ENCODE measurements at regions not wholly inside any gene's neighbourhood (a gene's known extent, or its start where the extent isn't known, plus 50 kb on each side); places are given as distances from the start of the nearest gene placed in this dataset.

- Histone ChIP-seq H3K9ac (ENCODE audit: low read length in 3 of 3) (no peak overlapping the region), H3K4me3 (ENCODE audit: low read length in 3 of 3) (no peak overlapping the region), H3K27me3 (ENCODE audit: control insufficient read depth, insufficient read depth, low read length) (no peaks in the 10 kb centered on the region), H3K4me1 (ENCODE audit: control insufficient read depth in 2 of 3, insufficient read depth in 2 of 3, low read depth in 1 of 3, low read length in 3 of 3) (peaks cover 3 to 5% (median 4%) of the 10 kb centered on the region in 3 donors), H3K9me3 (ENCODE audit: control insufficient read depth in 2 of 3, insufficient read depth in 1 of 3, low read length in 3 of 3) (no peaks in the 10 kb centered on the region), H3K36me3 (ENCODE audit: control insufficient read depth in 2 of 3, insufficient read depth in 3 of 3, low read length in 3 of 3) (no peaks in the 10 kb centered on the region), H3K27ac (ENCODE audit: low read depth in 2 of 2, low read length in 2 of 2) (no peak overlapping the region)
- intact Hi-C loops (cut with DNase I): no loop called here
- FAIRE-seq: no peak
- TF ChIP-seq CTCF (IDR thresholded peaks at IDR 0.05; ENCODE audit: borderline replicate concordance, extremely low read depth, insufficient read depth): no peak
- no peak for DNase-seq
These were observed 220.3 kb downstream of the MN1 start for GRCh38 chr22:27581236-27581635.

- TF ChIP-seq CTCF (IDR thresholded peaks at IDR 0.05; ENCODE audit: borderline replicate concordance, extremely low read depth, insufficient read depth): no peak
- FAIRE-seq: no peak
- no peaks in the 10 kb centered on the region for H3K36me3 ChIP-seq (ENCODE audit: control insufficient read depth in 2 of 3, insufficient read depth in 3 of 3, low read length in 3 of 3)
- peaks cover 2 to 3% (median 2%) of the 10 kb centered on the region in 3 donors for H3K4me1 ChIP-seq (ENCODE audit: control insufficient read depth in 2 of 3, insufficient read depth in 2 of 3, low read depth in 1 of 3, low read length in 3 of 3)
- H3K9ac ChIP-seq (ENCODE audit: low read length in 3 of 3): no peak overlapping the region
- H3K27ac ChIP-seq (ENCODE audit: low read depth in 2 of 2, low read length in 2 of 2): no peak overlapping the region
- H3K9me3 ChIP-seq (ENCODE audit: control insufficient read depth in 2 of 3, insufficient read depth in 1 of 3, low read length in 3 of 3): no peaks in the 10 kb centered on the region
- no peak overlapping the region for H3K4me3 ChIP-seq (ENCODE audit: low read length in 3 of 3)
- intact Hi-C loops (cut with DNase I): no loop called here
- no peaks in the 10 kb centered on the region for H3K27me3 ChIP-seq (ENCODE audit: control insufficient read depth, insufficient read depth, low read length)
- DNase-seq: peak in 4 of 5 donors; percentile 51 to 93 (median 69)
These were observed 219.9 kb downstream of the MN1 start for GRCh38 chr22:27581688-27582087.

- H3K4me3 ChIP-seq (ENCODE audit: low read length in 3 of 3): no peak overlapping the region
- FAIRE-seq (no peak), DNase-seq (no peak)
- no peak overlapping the region for H3K9ac ChIP-seq (ENCODE audit: low read length in 3 of 3)
- no peak overlapping the region for H3K27ac ChIP-seq (ENCODE audit: low read depth in 2 of 2, low read length in 2 of 2)
- H3K4me1 ChIP-seq (ENCODE audit: control insufficient read depth in 2 of 3, insufficient read depth in 2 of 3, low read depth in 1 of 3, low read length in 3 of 3): no peaks in the 10 kb centered on the region
- intact Hi-C loops (cut with DNase I): no loop called here
- no peaks in the 10 kb centered on the region for H3K27me3 ChIP-seq (ENCODE audit: control insufficient read depth, insufficient read depth, low read length)
- H3K9me3 ChIP-seq (ENCODE audit: control insufficient read depth in 2 of 3, insufficient read depth in 1 of 3, low read length in 3 of 3): no peaks in the 10 kb centered on the region
- no peak for TF ChIP-seq CTCF (IDR thresholded peaks at IDR 0.05; ENCODE audit: borderline replicate concordance, extremely low read depth, insufficient read depth)
- no peaks in the 10 kb centered on the region for H3K36me3 ChIP-seq (ENCODE audit: control insufficient read depth in 2 of 3, insufficient read depth in 3 of 3, low read length in 3 of 3)
These were observed 217.7 kb downstream of the MN1 start for GRCh38 chr22:27583856-27584255.

GRCh38 chr22:27585141-27585540 lies 216.4 kb downstream of the MN1 start:
- intact Hi-C loops (cut with DNase I): no loop called here
- TF ChIP-seq CTCF (IDR thresholded peaks at IDR 0.05; ENCODE audit: borderline replicate concordance, extremely low read depth, insufficient read depth): no peak
- no peak overlapping the region for H3K9ac ChIP-seq (ENCODE audit: low read length in 3 of 3)
- DNase-seq (no peak), FAIRE-seq (no peak)
- H3K4me1 ChIP-seq (ENCODE audit: control insufficient read depth in 2 of 3, insufficient read depth in 2 of 3, low read depth in 1 of 3, low read length in 3 of 3): no peaks in the 10 kb centered on the region
- no peaks in the 10 kb centered on the region for H3K27me3 ChIP-seq (ENCODE audit: control insufficient read depth, insufficient read depth, low read length)
- H3K4me3 ChIP-seq (ENCODE audit: low read length in 3 of 3): no peak overlapping the region
- H3K36me3 ChIP-seq (ENCODE audit: control insufficient read depth in 2 of 3, insufficient read depth in 3 of 3, low read length in 3 of 3): no peaks in the 10 kb centered on the region
- no peaks in the 10 kb centered on the region for H3K9me3 ChIP-seq (ENCODE audit: control insufficient read depth in 2 of 3, insufficient read depth in 1 of 3, low read length in 3 of 3)
- no peak overlapping the region for H3K27ac ChIP-seq (ENCODE audit: low read depth in 2 of 2, low read length in 2 of 2)

Measured in kidney (tissue), 13 donors.